ENCODE measurements at regions not wholly inside any gene's neighbourhood (a gene's known extent, or its start where the extent isn't known, plus 50 kb on each side); places are given as distances from the start of the nearest gene placed in this dataset.
A peak's percentile ranks its signal among the peaks of the same experiment; 100 is the strongest.

GRCh38 chr13:109656206-109656605, 130.2 kb downstream of the IRS2 start:
- intact Hi-C loops (cut with DNase I; ENCODE audit: low total_unique reads): no loop called here
- ATAC-seq: no peak
- H3K4me1 ChIP-seq: peaks cover 0 to 6% of the 10 kb centered on the region in 2 donors

DNA sequence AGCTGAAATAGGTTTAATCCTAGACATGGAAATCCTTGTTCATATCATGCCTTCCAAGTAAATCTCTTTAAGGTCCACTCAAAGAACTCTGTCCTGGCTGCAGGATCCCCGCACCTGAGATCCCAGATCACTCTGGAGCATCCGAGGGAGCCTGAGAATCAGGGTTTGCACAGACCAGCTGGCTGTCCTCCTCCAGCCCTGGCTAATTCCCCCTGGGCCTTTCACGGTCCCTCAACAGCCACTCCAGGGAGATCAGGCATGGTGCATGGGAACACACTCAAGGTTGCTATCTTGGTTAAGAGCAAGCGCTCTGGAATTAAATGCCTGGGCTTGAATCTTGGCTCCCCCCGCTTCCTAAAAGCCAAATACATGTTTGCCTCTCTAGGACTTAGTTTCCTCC, 130.8 kb downstream of the IRS2 start:
- Histone ChIP-seq H3K9me3 (no peaks in the 10 kb centered on the region), H3K4me1 (peaks cover 0 to 6% of the 10 kb centered on the region in 2 donors), H3K27me3 (no peaks in the 10 kb centered on the region), H3K27ac (peak overlapping the region; percentile 3 to 55 (median 32)), H3K4me3 (no peak overlapping the region), H3K36me3 (no peaks in the 10 kb centered on the region)
- ATAC-seq: no peak
- in situ Hi-C loops (cut with MboI; ENCODE audit: low sequenced_read_pairs in 4 of 4): no loop called here
- no peak for DNase-seq
- intact Hi-C loops (cut with DNase I; ENCODE audit: low total_unique reads): no loop called here
- no peak for TF ChIP-seq POLR2A (IDR thresholded peaks at IDR 0.05)
- TF ChIP-seq, protein P1, sequence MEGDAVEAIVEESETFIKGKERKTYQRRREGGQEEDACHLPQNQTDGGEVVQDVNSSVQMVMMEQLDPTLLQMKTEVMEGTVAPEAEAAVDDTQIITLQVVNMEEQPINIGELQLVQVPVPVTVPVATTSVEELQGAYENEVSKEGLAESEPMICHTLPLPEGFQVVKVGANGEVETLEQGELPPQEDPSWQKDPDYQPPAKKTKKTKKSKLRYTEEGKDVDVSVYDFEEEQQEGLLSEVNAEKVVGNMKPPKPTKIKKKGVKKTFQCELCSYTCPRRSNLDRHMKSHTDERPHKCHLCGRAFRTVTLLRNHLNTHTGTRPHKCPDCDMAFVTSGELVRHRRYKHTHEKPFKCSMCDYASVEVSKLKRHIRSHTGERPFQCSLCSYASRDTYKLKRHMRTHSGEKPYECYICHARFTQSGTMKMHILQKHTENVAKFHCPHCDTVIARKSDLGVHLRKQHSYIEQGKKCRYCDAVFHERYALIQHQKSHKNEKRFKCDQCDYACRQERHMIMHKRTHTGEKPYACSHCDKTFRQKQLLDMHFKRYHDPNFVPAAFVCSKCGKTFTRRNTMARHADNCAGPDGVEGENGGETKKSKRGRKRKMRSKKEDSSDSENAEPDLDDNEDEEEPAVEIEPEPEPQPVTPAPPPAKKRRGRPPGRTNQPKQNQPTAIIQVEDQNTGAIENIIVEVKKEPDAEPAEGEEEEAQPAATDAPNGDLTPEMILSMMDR (IDR thresholded peaks at IDR 0.05 in 4 of 5, conservative IDR thresholded peaks at IDR 0.05 in 1 of 5): no peak

More at GRCh38 chr13:109656206-109656605, 130.2 kb downstream of the IRS2 start:
- H3K36me3 ChIP-seq: no peaks in the 10 kb centered on the region
- no peaks in the 10 kb centered on the region for H3K9me3 ChIP-seq
- in situ Hi-C loops (cut with MboI; ENCODE audit: low sequenced_read_pairs in 4 of 4): no loop called here
- no peaks in the 10 kb centered on the region for H3K27me3 ChIP-seq
- no peak for DNase-seq
- H3K4me3 ChIP-seq: no peak overlapping the region
- no peak for TF ChIP-seq POLR2A (IDR thresholded peaks at IDR 0.05)
- TF ChIP-seq, protein P1 (IDR thresholded peaks at IDR 0.05 in 4 of 5, conservative IDR thresholded peaks at IDR 0.05 in 1 of 5): no peak
- H3K27ac ChIP-seq: peak overlapping the region in 3 of 4 donors; percentile 14 to 55 (median 51)

- H3K27me3 ChIP-seq: no peaks in the 10 kb centered on the region
- TF ChIP-seq, protein P1 (IDR thresholded peaks at IDR 0.05 in 4 of 5, conservative IDR thresholded peaks at IDR 0.05 in 1 of 5): no peak
- TF ChIP-seq POLR2A (IDR thresholded peaks at IDR 0.05): no peak
- in situ Hi-C loops (cut with MboI; ENCODE audit: low sequenced_read_pairs in 4 of 4) (no loop called here), intact Hi-C loops (cut with DNase I; ENCODE audit: low total_unique reads) (no loop called here)
- DNase-seq: no peak
- H3K4me1 ChIP-seq: peaks cover 0 to 6% of the 10 kb centered on the region in 2 donors
- H3K27ac ChIP-seq: peak overlapping the region; percentile 14 to 55 (median 32)
- no peak overlapping the region for H3K4me3 ChIP-seq
- no peaks in the 10 kb centered on the region for H3K9me3 ChIP-seq
- peak; percentile 24 to 27 for ATAC-seq
- no peaks in the 10 kb centered on the region for H3K36me3 ChIP-seq
These were observed 131.2 kb downstream of the IRS2 start for GRCh38 chr13:109655206-109655600.

GRCh38 chr13:109654341-109655205, 131.8 kb downstream of the IRS2 start:
- Histone ChIP-seq H3K27me3 (no peaks in the 10 kb centered on the region), H3K36me3 (no peaks in the 10 kb centered on the region), H3K4me1 (peaks cover 0 to 6% of the 10 kb centered on the region in 2 donors), H3K4me3 (no peak overlapping the region), H3K27ac (peak overlapping the region in 3 of 4 donors; percentile 14 to 55 (median 42)), H3K9me3 (no peaks in the 10 kb centered on the region)
- ATAC-seq: peak; percentile 63 to 78
- in situ Hi-C loops (cut with MboI; ENCODE audit: low sequenced_read_pairs in 4 of 4) (no loop called here), intact Hi-C loops (cut with DNase I; ENCODE audit: low total_unique reads) (no loop called here)
- DNase-seq: no peak
- TF ChIP-seq, protein P1 (IDR thresholded peaks at IDR 0.05 in 4 of 5, conservative IDR thresholded peaks at IDR 0.05 in 1 of 5): no peak
- TF ChIP-seq POLR2A (IDR thresholded peaks at IDR 0.05): no peak

Measured in gastrocnemius medialis (tissue), 4 donors.